Effector memory CD4-positive, alpha-beta T cell (primary cell): ENCODE measurements at regions not wholly inside any gene's neighbourhood (a gene's known extent, or its start where the extent isn't known, plus 50 kb on each side); places are given as distances from the start of the nearest gene placed in this dataset.

Experiments
- DNase-seq, 3 donors: peaks; one replicate each; pipeline ENCODE4 v3.0.0-alpha.2; 2020
- H3K27ac ChIP-seq: 2 replicates; pipeline ENCODE4 v1.7.0; 2013; ENCODE audit warnings: mild to moderate bottlenecking, low read length, moderate library complexity; ENCODE audit not compliant: insufficient read depth, poor library complexity, severe bottlenecking
- H3K27me3 ChIP-seq: replicated peaks from 2 replicates; pipeline ENCODE4 v1.7.0; 2013; ENCODE audit warnings: mild to moderate bottlenecking, low read length; ENCODE audit not compliant: insufficient read depth, control insufficient read depth, poor library complexity, severe bottlenecking
- H3K36me3 ChIP-seq: 2 replicates; pipeline ENCODE4 v1.7.0; 2013; ENCODE audit warnings: mild to moderate bottlenecking, low read length, moderate library complexity; ENCODE audit not compliant: control insufficient read depth, insufficient read depth
- H3K4me1 ChIP-seq: 2 replicates; pipeline ENCODE4 v1.7.0; 2013; ENCODE audit warnings: low read length, mild to moderate bottlenecking; ENCODE audit not compliant: control insufficient read depth, insufficient read depth, poor library complexity, severe bottlenecking
- H3K4me3 ChIP-seq: 2 replicates; pipeline ENCODE4 v1.7.0; 2013; ENCODE audit warnings: low read length, low read depth, mild to moderate bottlenecking; ENCODE audit not compliant: insufficient read depth, poor library complexity, severe bottlenecking
- H3K9me3 ChIP-seq: 2 replicates; pipeline ENCODE4 v1.7.0; 2013; ENCODE audit warnings: mild to moderate bottlenecking, low read length, moderate library complexity; ENCODE audit not compliant: control insufficient read depth

- H3K27ac ChIP-seq: no peak overlapping the region
- no peaks in the 10 kb centered on the region for H3K9me3 ChIP-seq
- H3K36me3 ChIP-seq: no peaks in the 10 kb centered on the region
- H3K4me3 ChIP-seq: no peak overlapping the region
- no peaks in the 10 kb centered on the region for H3K27me3 ChIP-seq
- no peak for DNase-seq
- no peaks in the 10 kb centered on the region for H3K4me1 ChIP-seq
These were observed 244.9 kb upstream of the KLF6 start for GRCh38 chr10:4029866-4030265.

- DNase-seq: no peak
- Histone ChIP-seq H3K27me3 (no peaks in the 10 kb centered on the region), H3K9me3 (no peaks in the 10 kb centered on the region), H3K4me3 (no peak overlapping the region), H3K36me3 (no peaks in the 10 kb centered on the region), H3K27ac (no peak overlapping the region), H3K4me1 (no peaks in the 10 kb centered on the region)
These were observed 244.0 kb upstream of the KLF6 start for GRCh38 chr10:4028854-4029583.

DNA sequence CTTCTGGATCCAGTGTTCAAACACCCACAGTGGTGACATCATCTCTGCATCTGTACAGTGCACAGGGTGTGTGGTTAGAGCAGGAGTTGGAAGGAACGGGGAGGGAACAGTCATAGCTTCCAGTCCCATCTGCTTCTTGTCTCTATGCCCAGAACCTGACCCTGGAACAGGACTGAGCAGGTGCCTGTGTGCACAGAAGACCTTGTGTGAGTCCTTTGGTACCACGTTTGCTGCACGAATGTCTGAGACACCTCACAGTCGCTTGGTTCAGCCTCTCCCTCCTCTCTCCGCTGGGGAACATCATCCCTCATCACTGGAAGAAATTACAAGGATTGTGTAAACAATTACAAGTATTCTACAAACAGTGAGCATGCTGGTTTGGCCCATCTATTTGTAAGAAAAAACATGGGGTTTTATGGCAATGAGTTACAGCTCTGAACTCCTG, 243.0 kb upstream of the KLF6 start:
- DNase-seq: no peak
- H3K27me3 ChIP-seq: no peaks in the 10 kb centered on the region

DNA sequence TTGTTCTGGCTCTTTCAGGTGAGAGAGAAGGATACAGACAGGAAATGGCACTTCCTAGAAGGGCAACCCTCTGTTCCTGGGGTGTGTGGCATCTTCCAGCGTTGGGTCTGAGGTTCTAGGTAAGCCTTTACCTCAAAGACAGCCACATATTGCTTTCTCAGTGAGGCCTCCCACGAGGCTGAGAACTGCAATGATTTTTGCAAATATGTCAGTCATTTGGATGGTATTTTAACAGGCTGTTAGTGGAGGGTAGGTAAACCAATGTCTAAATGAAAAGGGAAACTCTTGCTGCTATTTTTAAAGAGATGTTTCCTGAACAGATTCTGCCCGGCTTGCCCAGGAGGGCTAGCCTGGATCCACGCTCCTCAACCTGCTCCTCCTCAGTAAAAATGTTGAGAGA, 240.3 kb upstream of the KLF6 start:
- Histone ChIP-seq H3K4me3 (no peak overlapping the region), H3K27me3 (no peaks in the 10 kb centered on the region), H3K27ac (no peak overlapping the region), H3K9me3 (no peaks in the 10 kb centered on the region), H3K4me1 (no peaks in the 10 kb centered on the region), H3K36me3 (no peaks in the 10 kb centered on the region)
- DNase-seq: no peak

More for the DNA sequence above, 243.0 kb upstream of the KLF6 start:
- no peaks in the 10 kb centered on the region for H3K36me3 ChIP-seq
- no peaks in the 10 kb centered on the region for H3K4me1 ChIP-seq
- no peak overlapping the region for H3K4me3 ChIP-seq
- H3K9me3 ChIP-seq: no peaks in the 10 kb centered on the region
- H3K27ac ChIP-seq: no peak overlapping the region

DNA sequence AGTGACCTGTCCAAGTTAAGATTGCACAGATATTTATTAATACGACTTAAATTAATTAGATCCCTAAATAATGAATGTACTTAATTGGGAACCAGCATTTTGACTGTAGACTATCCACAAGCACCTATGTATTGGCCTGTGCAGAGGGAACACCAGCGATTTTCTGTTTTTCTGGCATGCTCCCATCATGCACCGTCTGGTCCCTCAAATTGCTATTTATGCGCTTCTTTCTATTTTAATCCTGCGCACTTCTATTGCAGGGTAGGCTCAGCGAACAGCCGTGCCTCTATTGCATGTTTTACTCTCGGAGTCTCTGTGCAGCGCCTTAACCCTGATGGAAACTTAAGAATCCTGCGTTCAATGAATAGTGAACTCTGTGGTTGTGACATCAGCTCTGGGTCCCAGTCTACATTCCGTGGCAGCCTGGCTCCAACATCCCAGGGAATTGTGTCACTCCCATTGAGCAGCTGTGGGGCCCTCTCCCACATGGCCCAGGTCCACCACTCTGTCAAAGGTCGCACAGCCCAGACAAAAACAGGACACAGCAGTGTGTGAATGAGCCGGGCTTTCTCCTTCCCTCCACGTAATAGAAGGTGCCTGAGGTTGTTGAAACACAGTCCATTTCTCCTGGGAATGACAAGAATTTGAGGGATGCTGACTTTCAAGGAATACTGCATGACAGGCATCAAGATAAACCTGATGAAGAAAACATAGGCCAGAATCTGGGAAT, 239.7 kb upstream of the KLF6 start:
- H3K27me3 ChIP-seq: no peaks in the 10 kb centered on the region
- no peaks in the 10 kb centered on the region for H3K36me3 ChIP-seq
- H3K4me3 ChIP-seq: no peak overlapping the region

DNA sequence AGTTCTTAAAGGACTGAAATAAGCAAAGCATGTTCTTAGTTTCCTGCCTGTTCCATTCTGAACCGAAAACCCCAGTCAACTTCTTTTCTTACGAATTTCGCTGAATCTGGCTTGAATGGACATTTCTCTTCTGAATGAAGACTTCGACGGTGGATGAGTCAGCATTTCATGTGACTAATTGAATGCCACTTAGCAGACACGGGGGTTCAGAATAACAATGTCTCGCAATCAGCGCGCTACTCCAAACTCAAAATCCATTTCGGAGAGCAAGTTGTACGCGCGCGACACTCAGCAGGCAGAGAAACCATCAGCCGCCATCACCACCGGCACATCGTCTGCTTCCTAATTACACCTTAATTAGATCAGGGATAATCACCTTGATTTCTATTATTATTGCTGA, 239.0 kb upstream of the KLF6 start:
- Histone ChIP-seq H3K27me3 (no peaks in the 10 kb centered on the region), H3K36me3 (no peaks in the 10 kb centered on the region), H3K9me3 (no peaks in the 10 kb centered on the region), H3K4me3 (no peak overlapping the region), H3K4me1 (no peaks in the 10 kb centered on the region), H3K27ac (no peak overlapping the region)
- no peak for DNase-seq

More for the DNA sequence above, 239.7 kb upstream of the KLF6 start:
- no peak for DNase-seq
- H3K9me3 ChIP-seq: no peaks in the 10 kb centered on the region
- H3K27ac ChIP-seq: no peak overlapping the region
- H3K4me1 ChIP-seq: no peaks in the 10 kb centered on the region

- Histone ChIP-seq H3K27me3 (no peaks in the 10 kb centered on the region), H3K4me1 (no peaks in the 10 kb centered on the region), H3K27ac (no peak overlapping the region), H3K4me3 (no peak overlapping the region), H3K9me3 (no peaks in the 10 kb centered on the region), H3K36me3 (no peaks in the 10 kb centered on the region)
- DNase-seq: no peak
These were observed 237.5 kb upstream of the KLF6 start for GRCh38 chr10:4022473-4022872.

GRCh38 chr10:4020631-4021030, 235.6 kb upstream of the KLF6 start:
- DNase-seq: no peak
- no peak overlapping the region for H3K4me3 ChIP-seq
- no peaks in the 10 kb centered on the region for H3K9me3 ChIP-seq
- H3K27me3 ChIP-seq: no peaks in the 10 kb centered on the region
- no peak overlapping the region for H3K27ac ChIP-seq
- no peaks in the 10 kb centered on the region for H3K4me1 ChIP-seq
- no peaks in the 10 kb centered on the region for H3K36me3 ChIP-seq

DNA sequence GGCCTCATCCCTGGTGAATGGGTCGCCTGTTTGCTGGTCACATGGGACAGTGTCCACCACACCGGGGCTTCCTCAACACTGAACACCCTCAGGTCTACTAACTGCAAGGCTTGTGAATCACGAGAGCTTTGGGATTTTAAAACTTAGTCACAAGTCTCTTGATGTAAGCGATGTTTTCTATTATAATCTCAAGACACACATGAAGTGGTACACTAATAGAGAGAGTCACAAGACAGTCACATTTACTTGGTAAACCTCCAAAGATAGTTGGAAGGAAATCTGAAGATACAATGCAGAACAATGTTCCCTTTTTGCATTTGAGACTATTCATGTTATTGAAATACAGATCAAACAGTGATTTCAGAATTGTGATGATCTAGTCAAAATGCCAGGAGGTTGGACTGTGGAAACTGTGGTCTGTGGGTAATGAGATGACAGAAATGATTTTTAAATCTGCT, 233.1 kb upstream of the KLF6 start:
- Histone ChIP-seq H3K27me3 (no peaks in the 10 kb centered on the region), H3K4me1 (peaks cover 4% of the 10 kb centered on the region), H3K27ac (no peak overlapping the region), H3K9me3 (no peaks in the 10 kb centered on the region), H3K4me3 (no peak overlapping the region), H3K36me3 (no peaks in the 10 kb centered on the region)
- DNase-seq: no peak

- no peaks in the 10 kb centered on the region for H3K27me3 ChIP-seq
- H3K4me1 ChIP-seq: peaks cover 4% of the 10 kb centered on the region
- no peak overlapping the region for H3K4me3 ChIP-seq
- H3K36me3 ChIP-seq: no peaks in the 10 kb centered on the region
- no peak for DNase-seq
- no peak overlapping the region for H3K27ac ChIP-seq
- H3K9me3 ChIP-seq: no peaks in the 10 kb centered on the region
These were observed 232.3 kb upstream of the KLF6 start for GRCh38 chr10:4017336-4017735.
